Hepatocyte (in vitro differentiated cells): ENCODE measurements at regions not wholly inside any gene's neighbourhood (a gene's known extent, or its start where the extent isn't known, plus 50 kb on each side); places are given as distances from the start of the nearest gene placed in this dataset.

Experiments used
- DNase-seq: peaks from one replicate; pipeline ENCODE4 v3.0.0-alpha.2; 2016; ENCODE audit warnings: low spot score
- H2AFZ ChIP-seq: fragments of 200-600 bp; sonication (generic); 2 replicates; pipeline ENCODE4 v1.6.0; 2016; ENCODE audit warnings: antibody characterized with exemption, mild to moderate bottlenecking
- H3K27ac ChIP-seq: fragments of 200-600 bp; sonication (generic); 2 replicates; pipeline ENCODE4 v1.5.1; 2016; ENCODE audit warnings: mild to moderate bottlenecking
- H3K27me3 ChIP-seq: fragments of 200-600 bp; sonication (generic); 2 replicates; pipeline ENCODE4 v1.6.1; 2016
- H3K36me3 ChIP-seq: fragments of 200-600 bp; sonication (generic); replicated peaks from 2 replicates; pipeline ENCODE4 v1.5.1; 2016; ENCODE audit warnings: low read depth; ENCODE audit not compliant: insufficient read depth
- H3K4me1 ChIP-seq: fragments of 200-600 bp; sonication (generic); 2 replicates; pipeline ENCODE4 v1.5.1; 2016; ENCODE audit warnings: mild to moderate bottlenecking, moderate library complexity; ENCODE audit not compliant: insufficient read depth
- H3K4me2 ChIP-seq: fragments of 200-600 bp; sonication (generic); 2 replicates; pipeline ENCODE4 v1.6.0; 2016
- H3K4me3 ChIP-seq: fragments of 200-600 bp; sonication (generic); 2 replicates; pipeline ENCODE4 v1.5.1; 2016; ENCODE audit warnings: mild to moderate bottlenecking
- H3K79me2 ChIP-seq: fragments of 200-600 bp; sonication (generic); 2 replicates; pipeline ENCODE4 v1.6.0; 2017; ENCODE audit warnings: mild to moderate bottlenecking
- H3K9me2 ChIP-seq: fragments of 200-600 bp; sonication (generic); replicated peaks from 2 replicates; pipeline ENCODE4 v1.6.0; 2017; ENCODE audit warnings: mild to moderate bottlenecking; ENCODE audit not compliant: insufficient read depth
- H3K9me3 ChIP-seq: fragments of 200-600 bp; sonication (generic); 2 replicates; pipeline ENCODE4 v1.5.1; 2016; ENCODE audit warnings: low read depth, mild to moderate bottlenecking
- H4K20me1 ChIP-seq: fragments of 200-600 bp; sonication (generic); 2 replicates; pipeline ENCODE4 v1.6.0; 2016; ENCODE audit warnings: mild to moderate bottlenecking; ENCODE audit not compliant: insufficient read depth, poor library complexity, severe bottlenecking
- EZH2 ChIP-seq: fragments of 200-600 bp; sonication (generic); IDR thresholded peaks from 2 replicates; pipeline ENCODE4 v1.6.1; 2016; ENCODE audit warnings: antibody characterized with exemption, mild to moderate bottlenecking, borderline replicate concordance
- EZH2phosphoT487 ChIP-seq: fragments of 200-600 bp; sonication (generic); IDR thresholded peaks from one replicate; pipeline ENCODE4 v1.6.1; 2018; ENCODE audit warnings: antibody characterized with exemption, mild to moderate bottlenecking, low read depth, moderate library complexity; ENCODE audit not compliant: unreplicated experiment, severe bottlenecking
- WGBS: methylation state at CpG from one replicate; pipeline ENCODE4 v1.1.6; 2016; ENCODE audit warnings: low lambda C conversion rate; ENCODE audit errors: missing lambda C conversion rate; 5-methylcytosine and 5-hydroxymethylcytosine counted together
- TF ChIP-seq, protein P1 (sequence below): fragments of 200-600 bp; sonication (generic); IDR thresholded peaks from 2 replicates; pipeline ENCODE4 v1.5.1; 2016; ENCODE audit warnings: antibody characterized with exemption, mild to moderate bottlenecking; ENCODE audit not compliant: poor library complexity

DNA sequence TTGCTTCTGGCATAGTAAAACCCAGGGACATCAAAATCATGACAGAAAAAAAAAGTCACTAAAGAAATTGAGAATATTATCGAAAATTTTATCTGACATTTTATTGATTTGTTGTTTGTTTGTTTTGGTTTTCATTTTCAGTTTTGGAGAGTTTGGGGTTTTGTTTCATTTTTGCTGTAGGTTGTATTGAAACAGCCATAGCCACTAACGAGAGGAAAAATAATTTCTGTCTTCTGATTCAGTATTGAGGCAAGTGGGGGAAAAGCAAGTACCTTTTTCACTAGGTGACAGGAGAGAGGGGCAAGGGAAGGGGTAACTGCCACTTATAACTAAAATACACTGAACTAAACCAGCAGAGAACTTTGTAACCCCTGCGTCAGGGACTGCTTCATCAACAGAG is 392.8 kb upstream of the NDST3 start:
- Histone ChIP-seq H2AFZ (no peak overlapping the region), H3K27me3 (no peaks in the 10 kb centered on the region), H3K4me2 (no peak overlapping the region), H3K4me3 (no peak overlapping the region), H3K27ac (no peak overlapping the region), H4K20me1 (no peaks in the 10 kb centered on the region), H3K9me2 (no peaks in the 10 kb centered on the region), H3K36me3 (no peaks in the 10 kb centered on the region), H3K4me1 (no peaks in the 10 kb centered on the region), H3K79me2 (no peaks in the 10 kb centered on the region), H3K9me3 (no peaks in the 10 kb centered on the region)
- no peak for DNase-seq
- TF ChIP-seq, protein P1, sequence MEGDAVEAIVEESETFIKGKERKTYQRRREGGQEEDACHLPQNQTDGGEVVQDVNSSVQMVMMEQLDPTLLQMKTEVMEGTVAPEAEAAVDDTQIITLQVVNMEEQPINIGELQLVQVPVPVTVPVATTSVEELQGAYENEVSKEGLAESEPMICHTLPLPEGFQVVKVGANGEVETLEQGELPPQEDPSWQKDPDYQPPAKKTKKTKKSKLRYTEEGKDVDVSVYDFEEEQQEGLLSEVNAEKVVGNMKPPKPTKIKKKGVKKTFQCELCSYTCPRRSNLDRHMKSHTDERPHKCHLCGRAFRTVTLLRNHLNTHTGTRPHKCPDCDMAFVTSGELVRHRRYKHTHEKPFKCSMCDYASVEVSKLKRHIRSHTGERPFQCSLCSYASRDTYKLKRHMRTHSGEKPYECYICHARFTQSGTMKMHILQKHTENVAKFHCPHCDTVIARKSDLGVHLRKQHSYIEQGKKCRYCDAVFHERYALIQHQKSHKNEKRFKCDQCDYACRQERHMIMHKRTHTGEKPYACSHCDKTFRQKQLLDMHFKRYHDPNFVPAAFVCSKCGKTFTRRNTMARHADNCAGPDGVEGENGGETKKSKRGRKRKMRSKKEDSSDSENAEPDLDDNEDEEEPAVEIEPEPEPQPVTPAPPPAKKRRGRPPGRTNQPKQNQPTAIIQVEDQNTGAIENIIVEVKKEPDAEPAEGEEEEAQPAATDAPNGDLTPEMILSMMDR: no peak
- TF ChIP-seq EZH2phosphoT487 (no peak), EZH2 (no peak)
- 76% methylated on average over 3 of the region's 3 CpGs for WGBS

DNA sequence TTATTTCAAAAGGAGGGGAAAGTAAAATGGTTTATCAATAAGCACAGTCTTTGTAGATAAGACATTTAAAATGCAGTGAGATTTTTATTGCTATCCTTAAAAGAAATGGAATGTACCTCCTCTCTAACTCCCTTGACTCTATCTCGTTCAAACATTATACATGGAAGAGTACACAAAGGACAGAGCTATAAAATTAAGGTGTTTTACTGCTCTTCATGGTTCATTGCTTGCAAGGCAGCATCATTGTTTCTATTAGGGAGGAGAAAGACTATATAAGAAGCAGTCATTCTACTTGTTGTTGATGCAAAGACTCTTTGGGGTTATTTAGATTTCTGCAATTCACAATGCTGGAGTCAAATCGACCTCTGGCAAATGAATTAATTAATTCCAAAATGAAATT is 380.2 kb upstream of the NDST3 start:
- Histone ChIP-seq H3K79me2 (no peaks in the 10 kb centered on the region), H3K4me1 (no peaks in the 10 kb centered on the region)
- WGBS: 43% methylated on average over 2 of the region's 2 CpGs

DNA sequence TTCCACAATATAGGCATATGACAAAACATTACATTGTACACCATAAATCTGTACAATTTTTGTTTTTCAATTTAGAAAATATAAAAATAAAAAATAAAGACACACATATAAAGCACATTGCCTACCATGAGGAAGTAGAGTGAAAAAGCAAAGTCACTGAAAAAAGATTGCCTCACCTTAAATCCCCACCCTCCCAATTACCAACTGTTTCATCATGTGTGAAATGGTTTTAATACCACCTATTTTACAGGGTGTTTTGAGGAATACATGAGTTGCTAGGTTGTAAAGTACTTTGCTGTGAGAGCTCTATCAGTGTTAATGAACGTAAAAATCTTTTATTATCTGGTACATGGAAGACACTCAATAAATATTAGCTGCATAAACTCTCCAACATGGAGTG is 373.6 kb upstream of the NDST3 start:
- no peak for DNase-seq
- Histone ChIP-seq H3K9me2 (no peaks in the 10 kb centered on the region), H3K4me1 (no peaks in the 10 kb centered on the region), H3K4me3 (no peak overlapping the region), H3K36me3 (no peaks in the 10 kb centered on the region), H3K27me3 (no peaks in the 10 kb centered on the region), H3K79me2 (no peaks in the 10 kb centered on the region), H3K27ac (no peak overlapping the region), H4K20me1 (no peaks in the 10 kb centered on the region), H2AFZ (no peak overlapping the region), H3K9me3 (no peaks in the 10 kb centered on the region), H3K4me2 (no peak overlapping the region)
- 75% methylated on average over 1 of the region's 1 CpG for WGBS
- TF ChIP-seq, protein P1: no peak
- no peak for TF ChIP-seq EZH2phosphoT487
- no peak for TF ChIP-seq EZH2

More for the DNA sequence above, 380.2 kb upstream of the NDST3 start:
- Histone ChIP-seq H3K36me3 (no peaks in the 10 kb centered on the region), H2AFZ (no peak overlapping the region), H3K4me3 (no peak overlapping the region), H3K9me3 (no peaks in the 10 kb centered on the region), H4K20me1 (no peaks in the 10 kb centered on the region), H3K4me2 (no peak overlapping the region), H3K27me3 (no peaks in the 10 kb centered on the region), H3K9me2 (no peaks in the 10 kb centered on the region), H3K27ac (no peak overlapping the region)
- DNase-seq: no peak
- TF ChIP-seq, protein P1: no peak
- TF ChIP-seq EZH2 (no peak), EZH2phosphoT487 (no peak)
